Sigmoid colon (tissue), 4 donors: ENCODE measurements at regions not wholly inside any gene's neighbourhood (a gene's known extent, or its start where the extent isn't known, plus 50 kb on each side); places are given as distances from the start of the nearest gene placed in this dataset.

Experiments used
- CTCF ChIP-seq, 4 experiments: fragments of 450-650 bp in 3 of 4; fragments of 200-600 bp in 1 of 4; IDR thresholded peaks; one replicate each; pipeline ENCODE4 v1.5.1; 2016 to 2019; ENCODE audit warnings: antibody characterized with exemption in 4 of 4, mild to moderate bottlenecking in 3 of 4, moderate library complexity in 2 of 4
- EP300 ChIP-seq, 4 donors: sonication (generic); formaldehyde crosslinking; IDR thresholded peaks; one replicate each; pipeline ENCODE4 v1.6.1; 2017; ENCODE audit warnings: antibody characterized with exemption in 4 of 4
- POLR2A ChIP-seq, 2 donors: fragments of 450-650 bp; IDR thresholded peaks; one replicate each; pipeline ENCODE4 v1.6.1; 2016; ENCODE audit warnings: antibody characterized with exemption in 2 of 2, mild to moderate bottlenecking in 2 of 2, moderate library complexity in 2 of 2
- POLR2AphosphoS5 ChIP-seq, 4 donors: sonication (generic); formaldehyde crosslinking; IDR thresholded peaks; one replicate each; pipeline ENCODE4 v1.6.1; 2017; ENCODE audit warnings: antibody characterized with exemption in 4 of 4

DNA sequence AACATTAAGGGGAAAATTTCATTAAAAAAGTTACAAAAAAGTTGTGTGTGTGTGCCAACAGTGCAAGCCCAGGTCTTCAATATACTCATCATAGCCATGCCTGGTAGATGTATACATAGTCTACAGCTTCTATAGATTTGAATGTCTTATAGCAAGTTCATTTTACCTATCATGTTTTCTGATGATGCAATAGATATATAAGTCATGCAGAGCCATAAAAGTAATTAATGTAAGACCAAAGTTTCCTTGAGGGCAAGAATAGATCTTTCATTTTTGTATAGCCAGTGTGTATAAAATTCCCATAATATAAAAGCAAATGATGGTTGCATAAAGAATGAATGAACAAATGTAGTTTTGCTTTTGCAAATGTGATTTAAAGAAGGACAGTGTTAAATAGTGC is 1138.4 kb downstream of the TBL1XR1 start:
- TF ChIP-seq CTCF (IDR thresholded peaks at IDR 0.05) = no peak
- no peak for TF ChIP-seq POLR2A (IDR thresholded peaks at IDR 0.05)
- no peak for TF ChIP-seq POLR2AphosphoS5 (IDR thresholded peaks at IDR 0.05)
- TF ChIP-seq EP300 (IDR thresholded peaks at IDR 0.05) = no peak
